PC-9 (cell line): ENCODE measurements at regions not wholly inside any gene's neighbourhood (a gene's known extent, or its start where the extent isn't known, plus 50 kb on each side); places are given as distances from the start of the nearest gene placed in this dataset.

Source experiments
- BruUV-seq: library from RNA; stranded (reverse); fragments of 400-500 nt; replicated peaks from 2 replicates; lab custom pipeline; 2021; lab: Mats Ljungman, UMichigan
- CTCF ChIA-PET: fragments of 300-600 bp; sonication (Branson Sonifier 250); formaldehyde crosslinking; loops from one replicate; lab custom pipeline; 2022; ENCODE audit warnings: antibody characterized with exemption; lab: Charles Lee
- POLR2A ChIA-PET: fragments of 300-600 bp; sonication (Branson Sonifier 250); formaldehyde crosslinking; loops from one replicate; lab custom pipeline; 2022; ENCODE audit warnings: antibody characterized with exemption; ENCODE audit not compliant: unreplicated experiment; lab: Charles Lee
- DNase-seq, 2 experiments: peaks; one replicate each; pipeline versions ENCODE4 v3.0.0 to v3.0.0-alpha.2; 2015 to 2022; ENCODE audit warnings: mixed read lengths in 1 of 2
- H2AFZ ChIP-seq: fragments of 200-600 bp; sonication (generic); 2 replicates; pipeline ENCODE4 v1.8.1; 2017; ENCODE audit warnings: antibody characterized with exemption
- H3F3A ChIP-seq: fragments of 200-600 bp; sonication (generic); 2 replicates; pipeline ENCODE4 v1.8.1; 2017; ENCODE audit warnings: antibody characterized with exemption, mild to moderate bottlenecking, low read depth; ENCODE audit not compliant: insufficient read depth
- H3K27ac ChIP-seq: fragments of 200-600 bp; sonication (generic); 2 replicates; pipeline ENCODE4 v1.6.1; 2016; ENCODE audit warnings: mixed run types
- H3K27me3 ChIP-seq: fragments of 200-600 bp; sonication (generic); 2 replicates; pipeline ENCODE4 v1.6.1; 2016; ENCODE audit warnings: low read depth, mixed run types; ENCODE audit not compliant: insufficient read depth
- H3K36me3 ChIP-seq: fragments of 200-600 bp; sonication (generic); 2 replicates; pipeline ENCODE4 v1.6.1; 2016; ENCODE audit warnings: low read depth, mixed run types
- H3K4me1 ChIP-seq: fragments of 200-600 bp; sonication (generic); replicated peaks from 2 replicates; pipeline ENCODE4 v1.6.1; 2016; ENCODE audit warnings: mixed run types; ENCODE audit not compliant: insufficient read depth
- H3K4me2 ChIP-seq: fragments of 200-600 bp; sonication (generic); 2 replicates; pipeline ENCODE4 v1.6.1; 2017; ENCODE audit warnings: mixed run types
- H3K4me3 ChIP-seq: fragments of 200-600 bp; sonication (generic); 2 replicates; pipeline ENCODE4 v1.6.1; 2016; ENCODE audit warnings: mixed run types
- H3K79me2 ChIP-seq: fragments of 200-600 bp; sonication (generic); 2 replicates; pipeline ENCODE4 v1.6.1; 2017; ENCODE audit warnings: low read depth, mixed run types
- H3K9me2 ChIP-seq: fragments of 200-600 bp; sonication (generic); 2 replicates; pipeline ENCODE4 v1.8.1; 2017; ENCODE audit warnings: mild to moderate bottlenecking; ENCODE audit not compliant: insufficient read depth
- H3K9me3 ChIP-seq: fragments of 200-600 bp; sonication (generic); 2 replicates; pipeline ENCODE4 v1.8.1; 2016; ENCODE audit warnings: low read depth; ENCODE audit not compliant: insufficient read depth
- H4K20me1 ChIP-seq: fragments of 200-600 bp; sonication (generic); 2 replicates; pipeline ENCODE4 v1.8.1; 2017; ENCODE audit not compliant: insufficient read depth
- CTCF ChIP-seq: fragments of 200-600 bp; sonication (generic); conservative IDR thresholded peaks from 2 replicates; pipeline ENCODE4 v1.6.1; 2017; ENCODE audit warnings: mixed run types, antibody characterized with exemption, mild to moderate bottlenecking, moderate library complexity
- EZH2 ChIP-seq: fragments of 200-600 bp; sonication (generic); IDR thresholded peaks from 2 replicates; pipeline ENCODE4 v1.8.0; 2017; ENCODE audit warnings: antibody characterized with exemption, low read depth
- intact Hi-C: fragments of 100-400 bp; cut with micrococcal nuclease; formaldehyde crosslinking; loops from one replicate; pipeline ENCODE4 v1.10.0; 2022; ENCODE audit not compliant: unreplicated experiment

GRCh38 chr16:6880263-6880662 lies 452.4 kb upstream of the RBFOX1 start:
- H3K4me2 ChIP-seq = no peak overlapping the region
- no peak for TF ChIP-seq EZH2
- H3K27me3 ChIP-seq = no peaks in the 10 kb centered on the region; the same call in 1 of the 2 replicates
- H3K36me3 ChIP-seq = no peaks in the 10 kb centered on the region
- H3K9me2 ChIP-seq = no peaks in the 10 kb centered on the region
- intact Hi-C loops = no loop called here
- no peak for DNase-seq
- H3K27ac ChIP-seq = no peak overlapping the region
- no peaks in the 10 kb centered on the region for H3F3A ChIP-seq
- BruUV-seq = no TSS peak
- POLR2A ChIA-PET = no interaction called here
- CTCF ChIA-PET = no interaction called here
- no peak overlapping the region for H2AFZ ChIP-seq
- no peaks in the 10 kb centered on the region for H3K9me3 ChIP-seq
- H3K4me1 ChIP-seq = no peaks in the 10 kb centered on the region
- H3K79me2 ChIP-seq = no peaks in the 10 kb centered on the region
- no peaks in the 10 kb centered on the region for H4K20me1 ChIP-seq
- no peak overlapping the region for H3K4me3 ChIP-seq

GRCh38 chr16:6864671-6865070 lies 468.0 kb upstream of the RBFOX1 start:
- CTCF ChIA-PET = no interaction called here
- intact Hi-C loops = no loop called here
- Histone ChIP-seq H3K36me3 (no peaks in the 10 kb centered on the region), H3K4me3 (no peak overlapping the region), H3K9me3 (no peaks in the 10 kb centered on the region), H3K27me3 (no peaks in the 10 kb centered on the region; the same call in 1 of the 2 replicates), H3K79me2 (no peaks in the 10 kb centered on the region), H4K20me1 (no peaks in the 10 kb centered on the region; the same call in 1 of the 2 replicates), H3K4me2 (no peak overlapping the region), H2AFZ (no peak overlapping the region), H3K27ac (no peak overlapping the region), H3F3A (no peaks in the 10 kb centered on the region), H3K4me1 (no peaks in the 10 kb centered on the region), H3K9me2 (no peaks in the 10 kb centered on the region)
- POLR2A ChIA-PET = no interaction called here
- no peak for DNase-seq
- TF ChIP-seq EZH2 (no peak), CTCF (no peak)
- BruUV-seq = no TSS peak

- Histone ChIP-seq H3K4me1 (no peaks in the 10 kb centered on the region), H3K27me3 (no peaks in the 10 kb centered on the region; the same call in 1 of the 2 replicates), H3K36me3 (no peaks in the 10 kb centered on the region), H3K9me3 (no peaks in the 10 kb centered on the region), H3K9me2 (no peaks in the 10 kb centered on the region), H3K4me2 (no peak overlapping the region), H3K79me2 (no peaks in the 10 kb centered on the region), H4K20me1 (no peaks in the 10 kb centered on the region; the same call in 1 of the 2 replicates), H2AFZ (no peak overlapping the region), H3F3A (no peaks in the 10 kb centered on the region), H3K27ac (no peak overlapping the region), H3K4me3 (no peak overlapping the region)
- BruUV-seq = no TSS peak
- intact Hi-C loops = no loop called here
- ChIA-PET POLR2A (no interaction called here), CTCF (no interaction called here)
- TF ChIP-seq EZH2 (no peak), CTCF (no peak)
- no peak for DNase-seq
These were observed 468.4 kb upstream of the RBFOX1 start for GRCh38 chr16:6864244-6864643.

- ChIA-PET POLR2A (no interaction called here), CTCF (no interaction called here)
- Histone ChIP-seq H2AFZ (no peak overlapping the region), H4K20me1 (no peaks in the 10 kb centered on the region; the same call in 1 of the 2 replicates), H3K9me2 (no peaks in the 10 kb centered on the region), H3K4me2 (no peak overlapping the region), H3K27ac (no peak overlapping the region), H3K27me3 (no peaks in the 10 kb centered on the region; the same call in 1 of the 2 replicates), H3K4me1 (no peaks in the 10 kb centered on the region), H3K79me2 (no peaks in the 10 kb centered on the region), H3F3A (no peaks in the 10 kb centered on the region), H3K4me3 (no peak overlapping the region), H3K36me3 (no peaks in the 10 kb centered on the region), H3K9me3 (no peaks in the 10 kb centered on the region)
- intact Hi-C loops = no loop called here
- no TSS peak for BruUV-seq
- TF ChIP-seq CTCF (no peak), EZH2 (no peak)
- no peak for DNase-seq
These were observed 469.5 kb upstream of the RBFOX1 start for GRCh38 chr16:6863135-6863534.
